ENCODE measurements at regions not wholly inside any gene's neighbourhood (a gene's known extent, or its start where the extent isn't known, plus 50 kb on each side); places are given as distances from the start of the nearest gene placed in this dataset.

DNA sequence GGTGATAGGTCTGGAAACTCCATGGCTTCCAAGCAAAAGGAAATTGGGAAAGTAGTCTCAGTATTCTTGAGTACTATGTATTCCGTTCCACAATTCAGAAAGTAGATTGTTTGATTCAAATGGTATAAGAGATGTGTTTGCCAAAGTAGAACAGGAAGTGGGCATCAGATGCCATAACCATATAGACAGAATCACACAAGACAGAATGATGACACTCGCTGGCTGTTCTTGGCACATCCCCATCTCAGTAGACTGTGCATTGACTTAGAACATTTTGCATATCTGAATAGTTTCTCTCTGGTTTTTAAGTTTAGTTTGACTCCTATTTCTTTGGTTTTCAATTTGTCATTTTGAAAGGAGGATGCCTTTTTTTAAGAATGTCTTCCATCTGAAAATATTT lies 221.1 kb upstream of the RGS6 start:
- TF ChIP-seq POLR2A (IDR thresholded peaks at IDR 0.05; ENCODE audit: low read length) = no peak
- TF ChIP-seq GATA1 (IDR thresholded peaks at IDR 0.05; ENCODE audit: low read depth, low read length) = no peak

All from erythroblast (primary cell).